ENCODE measurements at regions not wholly inside any gene's neighbourhood (a gene's known extent, or its start where the extent isn't known, plus 50 kb on each side); places are given as distances from the start of the nearest gene placed in this dataset.

DNA sequence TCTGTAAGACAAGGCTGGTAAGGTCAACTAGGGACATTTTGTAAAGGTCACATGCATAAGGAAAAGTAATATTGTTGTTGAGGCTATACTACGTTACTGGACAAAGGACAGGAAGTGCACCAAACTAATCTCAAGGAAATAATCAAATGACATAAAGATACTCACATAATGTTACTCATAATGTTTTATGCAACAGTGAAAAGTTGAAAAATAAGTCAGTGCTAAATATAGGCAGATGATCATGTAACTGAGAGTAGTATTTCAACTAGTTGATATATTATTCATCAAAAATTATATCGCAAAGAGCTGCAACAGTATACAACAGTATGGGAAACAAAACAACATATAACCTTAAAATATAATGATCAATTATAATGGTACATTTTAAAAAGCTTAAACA is 215.7 kb downstream of the PTN start:
- Histone ChIP-seq H4K20me1 (replicated peaks; ENCODE audit: control insufficient read depth, extremely low read depth, insufficient read depth, low read length) (no peaks in the 10 kb centered on the region), H3K4me1 (ENCODE audit: control insufficient read depth, extremely low read depth, insufficient read depth, low read length) (no peaks in the 10 kb centered on the region), H3K79me2 (ENCODE audit: control insufficient read depth, insufficient read depth, low read length) (no peaks in the 10 kb centered on the region), H3K9me1 (replicated peaks; ENCODE audit: control insufficient read depth, extremely low read depth, insufficient read depth, low read length) (no peaks in the 10 kb centered on the region), H3K9me3 (replicated peaks; ENCODE audit: control insufficient read depth, insufficient read depth, low read length) (no peaks in the 10 kb centered on the region), H3K4me2 (ENCODE audit: insufficient read depth, low read length) (no peak overlapping the region), H3K9ac (replicated peaks; ENCODE audit: extremely low read depth, insufficient read depth, low read length) (no peak overlapping the region), H3K4me3 (replicated peaks in 1 of 3; ENCODE audit: insufficient read depth in 1 of 3, low read depth in 1 of 3, low read length in 3 of 3) (no peak overlapping the region), H3K27me3 (ENCODE audit: control insufficient read depth in 2 of 2, insufficient read depth in 2 of 2, low read length in 2 of 2) (no peaks in the 10 kb centered on the region), H2AFZ (ENCODE audit: low read depth, low read length) (no peak overlapping the region), H3K27ac (ENCODE audit: insufficient read depth, low read depth, low read length) (no peak overlapping the region), H3K36me3 (ENCODE audit: control insufficient read depth in 2 of 2, extremely low read depth in 1 of 2, insufficient read depth in 2 of 2, low read length in 2 of 2) (no peaks in the 10 kb centered on the region)
- FAIRE-seq (no peak), DNase-seq (ENCODE audit: low read depth, low spot score) (no peak)
- no peak for TF ChIP-seq POLR2AphosphoS5 (IDR thresholded peaks at IDR 0.05; ENCODE audit: insufficient read depth, low read depth, low read length)
- no peak for TF ChIP-seq FOS (IDR thresholded peaks at IDR 0.05; ENCODE audit: borderline replicate concordance, insufficient read depth, low read length)
- TF ChIP-seq, protein P1, sequence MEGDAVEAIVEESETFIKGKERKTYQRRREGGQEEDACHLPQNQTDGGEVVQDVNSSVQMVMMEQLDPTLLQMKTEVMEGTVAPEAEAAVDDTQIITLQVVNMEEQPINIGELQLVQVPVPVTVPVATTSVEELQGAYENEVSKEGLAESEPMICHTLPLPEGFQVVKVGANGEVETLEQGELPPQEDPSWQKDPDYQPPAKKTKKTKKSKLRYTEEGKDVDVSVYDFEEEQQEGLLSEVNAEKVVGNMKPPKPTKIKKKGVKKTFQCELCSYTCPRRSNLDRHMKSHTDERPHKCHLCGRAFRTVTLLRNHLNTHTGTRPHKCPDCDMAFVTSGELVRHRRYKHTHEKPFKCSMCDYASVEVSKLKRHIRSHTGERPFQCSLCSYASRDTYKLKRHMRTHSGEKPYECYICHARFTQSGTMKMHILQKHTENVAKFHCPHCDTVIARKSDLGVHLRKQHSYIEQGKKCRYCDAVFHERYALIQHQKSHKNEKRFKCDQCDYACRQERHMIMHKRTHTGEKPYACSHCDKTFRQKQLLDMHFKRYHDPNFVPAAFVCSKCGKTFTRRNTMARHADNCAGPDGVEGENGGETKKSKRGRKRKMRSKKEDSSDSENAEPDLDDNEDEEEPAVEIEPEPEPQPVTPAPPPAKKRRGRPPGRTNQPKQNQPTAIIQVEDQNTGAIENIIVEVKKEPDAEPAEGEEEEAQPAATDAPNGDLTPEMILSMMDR (IDR thresholded peaks at IDR 0.05; ENCODE audit: extremely low read depth in 1 of 2, insufficient read depth in 1 of 2, low read depth in 1 of 2, low read length in 2 of 2): no peak
- no peak for TF ChIP-seq GATA2 (IDR thresholded peaks at IDR 0.05; ENCODE audit: insufficient read depth, insufficient read length, low read depth, low read length)
- TF ChIP-seq JUN (IDR thresholded peaks at IDR 0.05; ENCODE audit: borderline replicate concordance, insufficient read depth, insufficient read length, low read depth): no peak
- no peak for TF ChIP-seq EZH2 (IDR thresholded peaks at IDR 0.05; ENCODE audit: borderline replicate concordance, low read depth, low read length, severe bottlenecking)
- TF ChIP-seq POLR2A (IDR thresholded peaks at IDR 0.05; ENCODE audit: low read depth, low read length): no peak
- no peak for TF ChIP-seq MYC (IDR thresholded peaks at IDR 0.05; ENCODE audit: low read depth, low read length)
- TF ChIP-seq, protein P2, sequence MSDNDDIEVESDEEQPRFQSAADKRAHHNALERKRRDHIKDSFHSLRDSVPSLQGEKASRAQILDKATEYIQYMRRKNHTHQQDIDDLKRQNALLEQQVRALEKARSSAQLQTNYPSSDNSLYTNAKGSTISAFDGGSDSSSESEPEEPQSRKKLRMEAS (IDR thresholded peaks at IDR 0.05; ENCODE audit: insufficient read depth, insufficient read length): no peak
- dilution Hi-C loops (cut with MboI; ENCODE audit: extremely low pct_ligation_motif_present, low sequenced_read_pairs) (no loop called here), intact Hi-C loops (cut with micrococcal nuclease) (no loop called here)
- CTCF ChIA-PET: no interaction called here
- no TSS peak for BruUV-seq (replicated peaks)
- POLR2A ChIA-PET: no interaction called here
